HepG2 (cell line): ENCODE measurements at regions not wholly inside any gene's neighbourhood (a gene's known extent, or its start where the extent isn't known, plus 50 kb on each side); places are given as distances from the start of the nearest gene placed in this dataset.
A peak's percentile ranks its signal among the peaks of the same experiment; 100 is the strongest.

Source experiments
- ATAC-seq: fragments of 200-7000 bp; cut with Tn5 transposase; 3 replicates; pipeline ENCODE4 v1.9.1; 2020; ENCODE audit warnings: mild to moderate bottlenecking, moderate library complexity
- BruUV-seq: library from RNA; stranded (reverse); fragments of 400-500 nt; replicated peaks from 2 replicates; lab custom pipeline; 2021; lab: Mats Ljungman, UMichigan
- CTCF ChIA-PET: fragments of 300-600 bp; formaldehyde crosslinking; extraction: SDS; loops from one replicate; lab custom pipeline; 2021; ENCODE audit warnings: low total read pairs, inconsistent platforms, low intra/inter-chr PET ratio; lab: Yijun Ruan, JAX
- POLR2A ChIA-PET: fragments of 350-600 bp; sonication (Branson Sonifier 250); formaldehyde crosslinking; loops from one replicate; lab custom pipeline; 2020; ENCODE audit warnings: antibody characterized with exemption, inconsistent platforms; lab: Yijun Ruan, JAX
- DNase-seq: peaks from one replicate; pipeline ENCODE4 v3.0.0-alpha.2; 2015; ENCODE audit warnings: low spot score
- FAIRE-seq: peaks from 3 replicates; lab custom pipeline; 2011; peaks lifted over from hg19 to GRCh38; lab: Jason Lieb, UNC
- H2AFZ ChIP-seq: one replicate; pipeline ENCODE4 v1.6.1; 2011; ENCODE audit warnings: low read length, inconsistent platforms
- H3K27ac ChIP-seq: fragments of 300-600 bp; 3 replicates; pipeline ENCODE4 v1.8.0; 2011; ENCODE audit warnings: mixed run types, mild to moderate bottlenecking, mixed read lengths, low read length, inconsistent platforms; ENCODE audit not compliant: insufficient read depth; ENCODE audit errors: extremely low read length
- H3K27me3 ChIP-seq, 2 experiments: fragments of 200-600 bp in 1 of 2; 2 replicates in 1 of 2; 3 replicates in 1 of 2; pipeline versions ENCODE4 v1.6.0 to v1.8.0; 2011; ENCODE audit warnings: low read length in 2 of 2, mild to moderate bottlenecking in 2 of 2, moderate library complexity in 2 of 2, inconsistent platforms in 1 of 2; ENCODE audit not compliant: insufficient read depth in 2 of 2, control insufficient read depth in 1 of 2
- H3K36me3 ChIP-seq, 2 experiments: fragments of 200-600 bp in 1 of 2; replicated peaks in 1 of 2; 2 replicates in 1 of 2; 3 replicates in 1 of 2; pipeline versions ENCODE4 v1.5.1 to v1.8.0; 2011; ENCODE audit warnings: low read length in 2 of 2, inconsistent platforms in 1 of 2; ENCODE audit not compliant: insufficient read depth in 2 of 2, control insufficient read depth in 1 of 2
- H3K4me1 ChIP-seq: 2 replicates; pipeline ENCODE4 v1.5.1; 2012; ENCODE audit warnings: low read length, inconsistent platforms; ENCODE audit not compliant: insufficient read depth
- H3K4me2 ChIP-seq: 2 replicates; pipeline ENCODE4 v1.6.0; 2011; ENCODE audit warnings: low read depth, low read length, inconsistent platforms
- H3K4me3 ChIP-seq, 3 experiments: fragments of 200-600 bp in 1 of 3; sonication (generic), shearing (Covaris generic) in 1 of 3; replicated peaks in 1 of 3; 2 replicates each; pipeline ENCODE4 v1.5.1; 2011 to 2016; ENCODE audit warnings: low read length in 3 of 3, inconsistent platforms in 2 of 3, low read depth in 2 of 3, mild to moderate bottlenecking in 2 of 3, control low read depth in 1 of 3, mixed read lengths in 1 of 3; ENCODE audit not compliant: insufficient read depth in 1 of 3
- H3K79me2 ChIP-seq: one replicate; pipeline ENCODE4 v1.6.1; 2011; ENCODE audit warnings: low read length, inconsistent platforms; ENCODE audit not compliant: insufficient read depth
- H3K9ac ChIP-seq: 2 replicates; pipeline ENCODE4 v1.6.0; 2011; ENCODE audit warnings: mild to moderate bottlenecking, low read depth, low read length, inconsistent platforms; ENCODE audit not compliant: insufficient read depth
- H3K9me3 ChIP-seq: 2 replicates; pipeline ENCODE4 v1.5.1; 2012; ENCODE audit warnings: mild to moderate bottlenecking, low read length
- H4K20me1 ChIP-seq: 2 replicates; pipeline ENCODE4 v1.6.0; 2011; ENCODE audit warnings: inconsistent platforms, mild to moderate bottlenecking, low read length, moderate library complexity; ENCODE audit not compliant: insufficient read depth
- BCL6 ChIP-seq: IDR thresholded peaks from 2 replicates; pipeline ENCODE4 v1.6.1; 2016; ENCODE audit warnings: missing genetic modification reagents, missing compliant biosample characterization
- ELF4 ChIP-seq: sonication (generic); formaldehyde crosslinking; IDR thresholded peaks from 2 replicates; pipeline ENCODE4 v1.5.0; 2020; ENCODE audit warnings: missing genetic modification reagents, mild to moderate bottlenecking, moderate library complexity, borderline replicate concordance
- HHEX ChIP-seq: IDR thresholded peaks from 2 replicates; pipeline ENCODE4 v1.6.1; 2016; ENCODE audit warnings: control low read depth
- IRF2 ChIP-seq: IDR thresholded peaks from 2 replicates; pipeline ENCODE4 v1.6.1; 2018; ENCODE audit warnings: missing genetic modification reagents, missing compliant biosample characterization
- MAFG ChIP-seq: sonication (generic); formaldehyde crosslinking; IDR thresholded peaks from 2 replicates; pipeline ENCODE4 v1.5.1; 2020; ENCODE audit warnings: mild to moderate bottlenecking, missing genetic modification reagents
- NR2F2 ChIP-seq: IDR thresholded peaks from 2 replicates; pipeline ENCODE4 v1.6.1; 2012; ENCODE audit warnings: low read depth, inconsistent platforms, borderline replicate concordance
- POLR2G ChIP-seq: fragments of 200-400 bp; formaldehyde crosslinking; IDR thresholded peaks from 2 replicates; pipeline ENCODE4 v1.6.1; 2018; ENCODE audit warnings: mild to moderate bottlenecking, low read depth, low read length, moderate library complexity
- SETDB1 ChIP-seq: sonication (generic); formaldehyde crosslinking; IDR thresholded peaks from 2 replicates; pipeline ENCODE4 v1.5.1; 2020; ENCODE audit warnings: missing genetic modification reagents, mild to moderate bottlenecking, borderline replicate concordance
- SOX13 ChIP-seq, 3 experiments: fragments of 450-650 bp in 1 of 3; sonication (generic) in 1 of 3; formaldehyde crosslinking in 1 of 3; IDR thresholded peaks in 2 of 3; conservative IDR thresholded peaks in 1 of 3; 2 replicates each; pipeline versions ENCODE4 v1.5.0 to v1.6.1; 2016 to 2020; ENCODE audit warnings: antibody characterized with exemption in 1 of 3, mild to moderate bottlenecking in 1 of 3, missing compliant biosample characterization in 1 of 3, missing genetic modification reagents in 1 of 3, moderate library complexity in 1 of 3
- TCF7 ChIP-seq: sonication (generic); IDR thresholded peaks from 2 replicates; pipeline ENCODE4 v1.6.1; 2016; ENCODE audit warnings: antibody characterized with exemption, low read depth
- TEAD3 ChIP-seq: optimal IDR thresholded peaks from 2 replicates; pipeline ENCODE3; 2016; ENCODE audit warnings: borderline replicate concordance
- ZNF230 ChIP-seq: sonication (generic); formaldehyde crosslinking; IDR thresholded peaks from 2 replicates; pipeline ENCODE4 v1.4.0; 2020; ENCODE audit warnings: mild to moderate bottlenecking, missing genetic modification reagents
- ZNF326 ChIP-seq: sonication (generic); formaldehyde crosslinking; IDR thresholded peaks from 2 replicates; pipeline ENCODE4 v1.4.0; 2020; ENCODE audit warnings: missing genetic modification reagents, borderline replicate concordance
- in situ Hi-C: cut with HindIII; loops from 2 replicates; pipeline ENCODE4 v1.10.0; 2017; ENCODE audit warnings: low pct_unique_long_range_greater_than_20kb; ENCODE audit not compliant: extremely low pct_ligation_motif_present
- intact Hi-C: fragments of 100-400 bp; cut with micrococcal nuclease; formaldehyde crosslinking; loops from one replicate; pipeline ENCODE4 v1.10.0; 2022; ENCODE audit not compliant: unreplicated experiment
- TF ChIP-seq, protein P1 (sequence below): sonication (generic); formaldehyde crosslinking; IDR thresholded peaks from 2 replicates; pipeline ENCODE4 v1.5.0; 2020; ENCODE audit warnings: mild to moderate bottlenecking, missing genetic modification reagents, borderline replicate concordance
- TF ChIP-seq, protein P2 (sequence below): IDR thresholded peaks from 2 replicates; pipeline ENCODE4 v1.4.0; 2020; ENCODE audit warnings: mild to moderate bottlenecking, missing genetic modification reagents

DNA sequence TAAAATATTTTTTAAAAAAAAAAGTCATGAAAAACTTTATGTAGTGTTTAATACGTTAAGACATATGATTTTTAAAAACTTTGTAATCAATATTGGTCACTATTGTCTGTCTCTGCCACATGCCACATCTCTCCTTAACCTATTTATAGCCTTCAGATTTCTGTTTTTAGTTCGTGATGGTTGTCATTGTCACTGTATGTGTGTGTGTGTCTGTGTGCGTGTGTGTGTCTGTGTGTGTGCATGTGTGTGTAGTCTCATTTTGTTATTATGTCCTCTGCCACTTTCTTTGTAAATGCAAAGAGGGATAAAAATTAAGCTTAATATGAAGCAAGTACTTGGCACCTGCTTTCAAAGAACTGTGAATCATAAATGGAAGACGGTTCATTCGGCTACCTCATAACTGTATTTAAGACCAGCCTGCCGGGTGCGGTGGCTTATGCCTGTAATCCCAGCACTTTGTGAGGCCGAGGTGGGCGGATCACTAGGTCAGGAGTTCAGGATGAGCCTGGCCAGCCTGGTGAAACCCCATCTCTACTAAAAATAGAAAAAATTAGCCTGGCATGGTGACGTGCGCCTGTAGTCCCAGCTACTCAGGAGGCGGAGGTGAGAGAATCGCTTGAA, 354.0 kb downstream of the ARL4A start (continued):
- TF ChIP-seq BCL6 (no peak), IRF2 (CRISPR knock-in tag) (no peak), TCF7 (no peak), MAFG (CRISPR knock-in tag) (no peak), ELF4 (CRISPR knock-in tag) (no peak), ZNF326 (CRISPR knock-in tag) (no peak), NR2F2 (no peak)

DNA sequence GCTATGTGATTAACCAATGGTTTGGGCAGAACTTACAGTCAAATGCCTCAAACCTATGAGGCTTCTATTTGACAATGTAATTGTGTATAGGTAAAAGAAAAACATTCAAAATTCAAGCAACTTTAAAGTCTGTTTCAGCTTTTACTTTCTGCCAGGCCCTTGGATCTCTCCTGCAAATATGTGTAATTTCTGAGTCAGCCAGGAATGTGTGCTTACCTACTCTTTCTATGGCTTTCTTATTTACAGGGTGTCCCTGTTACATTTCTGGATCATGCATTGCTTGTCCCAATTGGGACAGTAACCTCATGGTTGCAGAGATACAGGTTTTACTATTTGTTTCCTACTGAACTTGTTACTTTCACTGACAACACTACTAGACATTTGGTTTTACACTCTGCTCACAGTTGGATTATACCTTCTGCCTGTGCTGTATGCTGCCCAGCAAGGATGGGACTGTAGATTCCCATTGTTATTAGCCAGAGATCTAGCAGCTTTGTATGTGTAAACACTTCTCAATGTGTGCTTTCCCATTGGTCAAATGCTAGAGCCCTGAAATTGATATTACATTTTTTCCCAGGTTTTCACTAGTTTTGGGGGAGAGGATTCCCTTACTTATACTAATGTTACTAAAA, 355.3 kb downstream of the ARL4A start:
- ATAC-seq: peak; percentile 83
- peaks cover 19% of the 10 kb centered on the region for H3K4me1 ChIP-seq
- H3K4me3 ChIP-seq: no peak overlapping the region
- H3K79me2 ChIP-seq: no peaks in the 10 kb centered on the region
- FAIRE-seq: no peak
- H3K4me2 ChIP-seq: no peak overlapping the region; the same call in 1 of the 2 replicates
- H3K36me3 ChIP-seq: no peaks in the 10 kb centered on the region
- intact Hi-C loops (loop anchor here (1.0 kb wide), 1 partner anchor 402 kb away; no protein-coding TSS in a partner anchor), in situ Hi-C loops (no loop called here)
- no peak overlapping the region for H3K9ac ChIP-seq
- H4K20me1 ChIP-seq: no peaks in the 10 kb centered on the region
- no TSS peak for BruUV-seq
- H3K9me3 ChIP-seq: no peaks in the 10 kb centered on the region
- H2AFZ ChIP-seq: peak overlapping the region; percentile 72
- ChIA-PET CTCF (no interaction called here), POLR2A (interaction anchor here (1.0 to 1.5 kb wide), 3 partner anchors 21 to 356 kb away, joined by 4 to 7 read pairs (median 5); partner anchors contain the start of gene ARL4A)
- DNase-seq: peak; percentile 74
- no peaks in the 10 kb centered on the region for H3K27me3 ChIP-seq
- H3K27ac ChIP-seq: no peak overlapping the region
- TF ChIP-seq ZNF230: no peak
- TF ChIP-seq, protein P1, sequence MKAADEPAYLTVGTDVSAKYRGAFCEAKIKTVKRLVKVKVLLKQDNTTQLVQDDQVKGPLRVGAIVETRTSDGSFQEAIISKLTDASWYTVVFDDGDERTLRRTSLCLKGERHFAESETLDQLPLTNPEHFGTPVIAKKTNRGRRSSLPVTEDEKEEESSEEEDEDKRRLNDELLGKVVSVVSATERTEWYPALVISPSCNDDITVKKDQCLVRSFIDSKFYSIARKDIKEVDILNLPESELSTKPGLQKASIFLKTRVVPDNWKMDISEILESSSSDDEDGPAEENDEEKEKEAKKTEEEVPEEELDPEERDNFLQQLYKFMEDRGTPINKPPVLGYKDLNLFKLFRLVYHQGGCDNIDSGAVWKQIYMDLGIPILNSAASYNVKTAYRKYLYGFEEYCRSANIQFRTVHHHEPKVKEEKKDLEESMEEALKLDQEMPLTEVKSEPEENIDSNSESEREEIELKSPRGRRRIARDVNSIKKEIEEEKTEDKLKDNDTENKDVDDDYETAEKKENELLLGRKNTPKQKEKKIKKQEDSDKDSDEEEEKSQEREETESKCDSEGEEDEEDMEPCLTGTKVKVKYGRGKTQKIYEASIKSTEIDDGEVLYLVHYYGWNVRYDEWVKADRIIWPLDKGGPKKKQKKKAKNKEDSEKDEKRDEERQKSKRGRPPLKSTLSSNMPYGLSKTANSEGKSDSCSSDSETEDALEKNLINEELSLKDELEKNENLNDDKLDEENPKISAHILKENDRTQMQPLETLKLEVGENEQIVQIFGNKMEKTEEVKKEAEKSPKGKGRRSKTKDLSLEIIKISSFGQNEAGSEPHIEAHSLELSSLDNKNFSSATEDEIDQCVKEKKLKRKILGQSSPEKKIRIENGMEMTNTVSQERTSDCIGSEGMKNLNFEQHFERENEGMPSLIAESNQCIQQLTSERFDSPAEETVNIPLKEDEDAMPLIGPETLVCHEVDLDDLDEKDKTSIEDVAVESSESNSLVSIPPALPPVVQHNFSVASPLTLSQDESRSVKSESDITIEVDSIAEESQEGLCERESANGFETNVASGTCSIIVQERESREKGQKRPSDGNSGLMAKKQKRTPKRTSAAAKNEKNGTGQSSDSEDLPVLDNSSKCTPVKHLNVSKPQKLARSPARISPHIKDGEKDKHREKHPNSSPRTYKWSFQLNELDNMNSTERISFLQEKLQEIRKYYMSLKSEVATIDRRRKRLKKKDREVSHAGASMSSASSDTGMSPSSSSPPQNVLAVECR (CRISPR knock-in tag): no peak
- TF ChIP-seq SOX13 (IDR thresholded peaks at IDR 0.05): no peak
- no peak for TF ChIP-seq SOX13 (CRISPR knock-in tag; conservative IDR thresholded peaks at IDR 0.05 in 1 of 2, IDR thresholded peaks at IDR 0.05 in 1 of 2)
- no peak for TF ChIP-seq SETDB1 (CRISPR knock-in tag)
- TF ChIP-seq TEAD3 (CRISPR knock-in tag): peak; percentile 72
- TF ChIP-seq POLR2G: no peak
- TF ChIP-seq, protein P2, sequence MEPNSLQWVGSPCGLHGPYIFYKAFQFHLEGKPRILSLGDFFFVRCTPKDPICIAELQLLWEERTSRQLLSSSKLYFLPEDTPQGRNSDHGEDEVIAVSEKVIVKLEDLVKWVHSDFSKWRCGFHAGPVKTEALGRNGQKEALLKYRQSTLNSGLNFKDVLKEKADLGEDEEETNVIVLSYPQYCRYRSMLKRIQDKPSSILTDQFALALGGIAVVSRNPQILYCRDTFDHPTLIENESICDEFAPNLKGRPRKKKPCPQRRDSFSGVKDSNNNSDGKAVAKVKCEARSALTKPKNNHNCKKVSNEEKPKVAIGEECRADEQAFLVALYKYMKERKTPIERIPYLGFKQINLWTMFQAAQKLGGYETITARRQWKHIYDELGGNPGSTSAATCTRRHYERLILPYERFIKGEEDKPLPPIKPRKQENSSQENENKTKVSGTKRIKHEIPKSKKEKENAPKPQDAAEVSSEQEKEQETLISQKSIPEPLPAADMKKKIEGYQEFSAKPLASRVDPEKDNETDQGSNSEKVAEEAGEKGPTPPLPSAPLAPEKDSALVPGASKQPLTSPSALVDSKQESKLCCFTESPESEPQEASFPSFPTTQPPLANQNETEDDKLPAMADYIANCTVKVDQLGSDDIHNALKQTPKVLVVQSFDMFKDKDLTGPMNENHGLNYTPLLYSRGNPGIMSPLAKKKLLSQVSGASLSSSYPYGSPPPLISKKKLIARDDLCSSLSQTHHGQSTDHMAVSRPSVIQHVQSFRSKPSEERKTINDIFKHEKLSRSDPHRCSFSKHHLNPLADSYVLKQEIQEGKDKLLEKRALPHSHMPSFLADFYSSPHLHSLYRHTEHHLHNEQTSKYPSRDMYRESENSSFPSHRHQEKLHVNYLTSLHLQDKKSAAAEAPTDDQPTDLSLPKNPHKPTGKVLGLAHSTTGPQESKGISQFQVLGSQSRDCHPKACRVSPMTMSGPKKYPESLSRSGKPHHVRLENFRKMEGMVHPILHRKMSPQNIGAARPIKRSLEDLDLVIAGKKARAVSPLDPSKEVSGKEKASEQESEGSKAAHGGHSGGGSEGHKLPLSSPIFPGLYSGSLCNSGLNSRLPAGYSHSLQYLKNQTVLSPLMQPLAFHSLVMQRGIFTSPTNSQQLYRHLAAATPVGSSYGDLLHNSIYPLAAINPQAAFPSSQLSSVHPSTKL (CRISPR knock-in tag): 0 out of 2 replicates have a peak, but pooled peaks have one; percentile 11
- no peak for TF ChIP-seq HHEX
